GM19397 (cell line): ENCODE measurements at regions not wholly inside any gene's neighbourhood (a gene's known extent, or its start where the extent isn't known, plus 50 kb on each side); places are given as distances from the start of the nearest gene placed in this dataset.

Experiments used
- ATAC-seq: cut with Tn5 transposase; IDR thresholded peaks from one replicate; pipeline ENCODE4 v1.9.1; 2021; ENCODE audit warnings: mild to moderate bottlenecking, moderate library complexity; ENCODE audit not compliant: unreplicated experiment

DNA sequence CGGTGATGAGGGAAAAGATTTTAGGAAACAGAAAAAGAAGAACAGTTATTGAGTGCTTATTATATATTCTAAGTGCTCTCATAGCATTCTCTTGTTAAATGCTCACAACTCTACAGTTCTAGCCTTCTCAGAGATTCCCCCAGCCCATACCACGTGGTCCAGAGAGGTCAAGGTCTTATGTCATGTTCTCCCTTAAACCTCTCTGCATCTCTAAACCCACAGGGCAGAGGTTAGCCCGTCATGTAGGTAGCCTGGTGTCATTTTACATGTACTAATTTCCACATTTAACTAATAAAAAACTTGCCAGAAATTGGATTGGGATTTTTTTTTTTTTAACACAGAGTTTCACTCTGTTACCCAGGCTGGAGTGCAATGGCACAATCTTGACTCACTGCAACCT lies 178.0 kb downstream of the CEMIP2 start:
- ATAC-seq: no peak

DNA sequence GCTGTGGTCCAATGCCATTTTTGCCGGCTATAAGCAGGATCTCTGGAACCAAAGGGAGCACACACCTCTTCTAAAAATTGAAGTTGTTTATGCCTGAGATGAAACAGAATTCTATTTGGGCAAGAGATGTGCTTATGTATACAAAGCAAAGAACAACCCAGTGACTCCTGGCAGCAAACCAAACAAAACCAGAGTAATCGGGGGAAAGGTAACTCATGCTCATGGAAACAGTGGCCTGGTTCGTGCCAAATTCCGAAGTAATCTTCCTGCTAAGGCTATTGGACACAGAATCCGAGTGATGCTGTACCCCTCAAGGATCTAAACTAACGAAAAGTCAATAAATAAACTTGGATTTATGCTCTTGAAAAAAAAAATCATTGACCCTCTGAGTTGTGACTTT lies 178.7 kb downstream of the CEMIP2 start:
- no peak for ATAC-seq

DNA sequence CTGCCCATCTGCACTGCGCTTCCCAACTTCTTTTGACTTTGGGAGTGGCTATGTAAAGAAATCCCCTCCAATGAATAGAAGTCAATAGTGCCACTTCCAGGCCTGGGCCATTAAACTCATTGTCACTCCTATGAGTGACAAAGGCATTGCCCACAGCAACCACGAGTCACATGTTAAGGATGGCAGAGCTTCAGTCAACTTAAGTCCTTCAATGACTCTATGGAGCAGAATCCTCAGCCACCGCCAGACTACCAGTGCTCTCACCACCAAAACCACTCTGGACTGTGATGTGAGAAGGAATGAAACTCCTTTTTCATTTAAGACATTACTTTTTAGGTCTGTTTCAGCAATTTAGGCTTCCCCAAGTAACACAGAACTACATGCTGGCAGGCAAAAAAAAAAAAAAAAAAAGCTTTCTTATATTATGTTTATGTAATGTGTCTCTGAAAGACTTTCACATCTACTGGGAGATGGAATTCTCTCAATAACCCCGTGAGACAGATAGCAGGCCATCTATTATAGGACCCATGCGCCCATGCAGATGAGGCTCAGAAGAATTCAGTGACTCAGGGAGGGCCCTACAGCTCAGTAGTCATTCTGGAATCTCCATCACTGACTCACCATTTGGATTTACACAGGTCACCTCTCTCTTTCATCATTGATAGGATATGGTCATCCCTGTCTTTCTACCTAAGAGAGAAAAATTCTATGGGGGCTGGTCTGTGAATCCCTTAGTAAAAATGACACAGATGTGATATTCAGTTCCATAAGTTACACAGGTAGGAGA lies 180.5 kb downstream of the CEMIP2 start:
- no peak for ATAC-seq

DNA sequence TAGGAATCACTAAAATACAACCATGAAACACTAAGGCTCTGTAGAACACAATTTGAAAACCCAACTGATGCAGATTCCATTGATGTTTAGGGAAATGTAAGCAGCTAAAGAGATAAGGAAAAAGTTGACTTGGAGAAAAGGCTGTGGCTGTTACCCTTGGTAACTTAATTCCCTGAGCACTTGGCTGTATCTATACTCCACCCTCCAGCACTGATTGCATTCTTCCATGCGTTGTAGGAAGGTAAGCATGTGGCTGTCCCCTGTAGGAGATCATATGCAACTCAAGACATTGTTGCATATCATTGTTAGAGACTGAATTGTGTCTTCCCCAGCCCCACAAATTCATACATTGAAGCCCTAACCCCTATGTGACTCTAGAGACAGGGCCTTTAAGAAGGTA lies 184.5 kb downstream of the CEMIP2 start:
- ATAC-seq: no peak

DNA sequence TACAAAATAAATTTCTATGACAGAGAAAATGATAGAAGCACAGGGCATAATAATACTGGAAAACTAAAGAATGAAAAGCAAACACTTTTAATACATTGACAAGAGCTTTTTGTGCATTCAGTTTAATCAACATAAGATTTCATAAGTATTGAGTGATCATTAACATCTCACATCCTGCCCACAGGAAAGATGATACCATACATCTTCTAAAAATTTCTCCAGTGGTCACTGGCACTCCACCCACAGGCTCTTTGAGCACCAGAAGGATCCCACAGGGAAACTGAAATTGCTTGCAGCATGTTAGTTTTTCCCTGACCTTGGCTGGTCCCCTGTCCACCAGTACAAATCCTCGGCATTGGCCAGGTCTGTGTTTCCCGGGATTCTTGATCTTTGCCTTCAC lies 186.0 kb downstream of the CEMIP2 start:
- no peak for ATAC-seq

DNA sequence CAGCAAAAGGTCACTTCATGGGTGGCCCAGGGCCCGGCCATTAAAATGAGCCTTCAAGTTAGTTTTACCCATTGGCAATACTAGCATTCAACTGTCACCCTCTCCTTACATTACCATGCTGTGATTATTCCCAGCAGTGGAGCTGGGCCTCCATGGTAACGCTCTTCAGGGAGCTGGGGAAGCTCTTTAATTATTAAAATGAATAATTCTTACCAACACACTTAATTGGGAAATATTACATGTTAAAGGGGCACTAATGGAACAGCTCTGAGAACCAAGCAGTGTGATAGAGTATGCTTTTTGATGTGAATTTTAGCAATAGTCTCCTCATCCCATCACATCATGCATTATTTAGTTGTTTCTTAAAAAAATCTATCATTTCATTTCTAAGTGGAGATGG lies 187.2 kb downstream of the CEMIP2 start:
- ATAC-seq: no peak

DNA sequence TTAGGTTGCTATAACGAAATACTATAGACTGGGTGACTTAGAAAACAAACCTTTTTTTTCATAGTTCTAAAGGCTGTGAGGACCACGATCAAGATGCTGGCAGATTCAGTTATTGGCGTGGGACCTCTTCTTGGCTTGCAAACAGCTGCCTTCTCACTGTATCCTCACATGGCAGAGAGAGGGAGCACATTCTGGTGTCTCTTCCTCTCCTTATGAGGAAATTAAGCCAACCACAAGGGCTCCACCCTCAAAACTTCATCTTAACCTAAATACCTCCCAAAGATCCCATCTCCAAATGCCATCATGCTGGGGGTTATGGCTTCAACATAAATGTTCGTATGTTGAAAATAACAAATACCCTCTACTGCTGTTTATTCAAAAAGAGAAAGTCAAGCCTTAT lies 197.1 kb downstream of the CEMIP2 start:
- ATAC-seq: no peak

DNA sequence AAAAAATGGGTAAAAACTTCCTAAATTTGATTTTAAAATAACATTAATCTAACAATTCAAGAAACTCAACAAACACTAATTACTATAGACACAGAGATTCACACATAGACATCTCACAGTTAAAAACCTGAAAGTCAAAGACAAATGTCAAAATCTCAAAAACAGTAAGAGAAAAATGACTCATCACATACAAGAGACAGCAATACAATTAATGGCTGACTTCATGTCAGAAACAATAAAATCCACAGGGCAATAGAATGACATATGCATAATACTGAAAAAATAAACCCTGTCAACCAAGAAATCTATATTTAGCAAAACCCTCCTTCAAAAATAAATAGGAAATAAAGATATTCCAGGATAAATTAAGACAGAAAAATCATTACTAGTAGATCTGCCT lies 200.4 kb downstream of the CEMIP2 start:
- no peak for ATAC-seq

DNA sequence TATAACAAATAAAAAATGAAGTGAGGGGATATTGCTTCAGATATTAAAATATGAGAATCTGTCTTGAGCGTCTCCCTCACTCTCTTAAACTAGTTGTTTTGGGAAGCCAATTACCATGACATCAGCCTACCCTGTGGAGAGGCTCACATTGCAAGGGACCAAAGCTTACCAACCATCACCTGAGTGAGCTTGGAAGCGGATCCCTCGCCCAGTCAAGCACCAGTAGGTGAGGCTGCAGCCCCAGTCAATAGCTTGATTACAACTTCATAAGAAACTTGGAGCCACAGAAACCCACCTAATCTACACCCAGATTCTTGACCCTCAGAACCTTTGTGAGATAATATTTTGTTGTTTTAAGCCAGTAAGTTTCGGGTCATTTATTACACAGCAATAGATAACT lies 206.2 kb downstream of the CEMIP2 start:
- ATAC-seq: no peak

DNA sequence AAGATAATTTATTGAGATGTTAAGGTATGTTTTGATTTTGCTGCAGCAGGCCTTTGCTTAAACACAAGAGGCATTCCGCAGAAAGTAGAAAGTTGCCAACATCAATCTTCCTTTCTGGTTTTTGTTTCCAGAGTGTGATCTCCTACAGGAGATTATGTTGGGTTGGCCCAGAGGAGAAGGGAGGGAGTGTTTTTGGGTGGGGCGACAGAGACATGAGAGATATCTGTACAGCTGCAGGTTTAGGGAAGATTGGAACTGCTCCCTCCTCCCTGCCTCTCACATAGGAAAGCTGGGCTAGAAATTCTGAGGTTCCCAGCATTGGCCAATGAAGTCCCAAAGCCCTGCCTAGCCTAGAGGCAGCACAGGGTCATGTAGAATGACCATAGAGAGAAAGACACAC lies 211.0 kb downstream of the CEMIP2 start:
- no peak for ATAC-seq

DNA sequence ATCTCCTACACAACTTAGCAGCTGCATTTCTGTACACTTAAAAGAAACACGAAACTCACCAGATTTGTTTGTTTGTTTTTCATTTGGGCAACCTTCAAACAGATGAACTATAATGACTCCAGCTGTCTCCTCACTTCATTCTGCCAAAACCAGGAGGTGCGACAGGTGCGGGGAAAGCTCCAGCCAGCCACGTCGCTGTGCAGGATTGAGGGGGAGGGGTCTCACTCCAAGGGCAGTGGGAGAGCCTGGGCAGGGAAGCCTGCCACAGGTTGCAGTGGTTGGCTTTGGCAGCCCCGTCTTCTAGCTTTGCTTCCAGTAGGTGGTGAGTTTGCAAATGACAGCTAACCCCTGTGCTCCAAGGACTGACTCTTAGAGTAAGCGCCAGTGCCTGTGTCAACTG lies 215.8 kb downstream of the CEMIP2 start:
- no peak for ATAC-seq

DNA sequence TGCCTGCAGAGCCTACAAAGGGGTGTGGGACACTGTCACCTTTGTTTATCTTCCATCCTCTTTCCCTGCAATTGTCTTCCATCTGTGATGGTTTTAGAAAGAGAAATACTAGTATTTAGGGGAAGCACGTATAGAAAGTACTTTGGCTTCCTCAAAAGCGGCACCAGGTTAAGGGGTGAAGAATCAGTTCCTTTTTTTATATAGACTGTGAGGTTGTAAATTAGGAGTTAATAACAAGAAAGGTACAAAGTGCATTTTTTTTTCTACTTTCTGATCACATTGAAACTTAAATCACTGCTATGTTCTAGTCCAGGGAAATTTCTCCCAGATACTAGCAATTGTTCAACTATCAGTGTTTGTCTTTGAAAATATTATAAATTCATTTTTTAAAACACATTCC lies 219.3 kb downstream of the CEMIP2 start:
- peak; percentile 75 for ATAC-seq

DNA sequence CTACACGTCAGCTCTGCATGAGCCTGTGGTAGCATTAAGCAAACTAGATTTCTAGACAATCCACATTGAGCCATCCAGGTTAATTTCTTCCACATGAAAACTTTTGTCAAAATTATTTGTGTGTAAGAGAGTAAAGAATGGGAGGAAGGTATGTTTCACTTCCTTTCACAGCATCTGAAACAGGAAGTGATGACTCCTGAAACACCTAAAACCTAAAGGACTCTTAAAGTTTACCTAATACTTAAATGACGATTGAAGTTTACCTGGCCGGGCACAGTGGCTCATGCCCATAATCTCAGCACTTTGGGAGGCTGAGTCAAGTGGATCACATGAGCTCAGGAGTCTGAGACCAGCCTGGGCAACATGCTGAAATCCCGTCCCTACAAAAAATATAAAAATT lies 223.8 kb downstream of the CEMIP2 start:
- ATAC-seq: no peak

DNA sequence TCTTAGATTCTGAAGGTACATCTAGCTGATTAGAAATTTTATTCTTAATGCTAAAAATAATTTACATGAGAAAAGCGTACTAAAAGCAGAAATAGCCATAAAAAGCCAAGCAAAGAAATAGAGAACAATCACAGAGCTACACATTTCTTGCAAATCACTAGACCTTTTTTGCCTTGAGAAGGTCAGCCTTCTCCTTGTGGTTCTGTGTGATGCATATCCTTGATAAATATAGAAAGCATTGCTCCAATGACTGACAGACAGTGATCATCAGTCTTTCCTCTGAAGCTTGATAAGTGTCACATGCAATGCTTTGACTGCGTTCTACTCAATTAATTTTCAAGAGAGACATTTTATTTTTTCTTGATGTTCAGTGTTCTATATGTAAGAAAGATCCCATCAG lies 226.9 kb downstream of the CEMIP2 start:
- no peak for ATAC-seq

DNA sequence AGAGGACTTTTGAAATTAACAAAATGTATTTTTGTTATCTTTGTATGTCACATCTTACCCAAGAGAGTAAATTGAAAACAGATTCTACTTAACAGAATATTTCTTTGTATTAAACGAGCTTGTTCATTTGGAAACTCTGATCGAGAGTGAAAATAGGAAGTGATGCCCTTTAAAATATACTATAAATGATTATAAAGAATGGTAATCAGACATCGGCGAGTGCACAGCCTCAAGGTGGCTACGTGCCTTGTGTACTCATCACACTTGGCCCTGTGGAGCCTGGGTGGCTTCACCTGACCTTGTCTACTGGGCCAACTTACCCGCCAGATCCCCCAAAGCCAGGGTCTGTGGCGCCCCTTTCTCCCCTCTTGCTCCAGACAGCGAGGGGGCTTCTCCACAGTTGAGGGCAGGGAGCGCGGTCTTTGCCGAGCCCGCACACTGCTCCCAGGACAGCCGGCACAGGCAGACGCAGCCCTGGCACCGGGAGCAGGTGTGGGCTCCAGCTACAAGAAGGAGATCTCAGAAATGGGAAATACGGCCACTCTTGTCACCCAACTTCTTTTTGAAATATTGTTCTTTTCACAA lies 243.2 kb downstream of the CEMIP2 start:
- no peak for ATAC-seq

DNA sequence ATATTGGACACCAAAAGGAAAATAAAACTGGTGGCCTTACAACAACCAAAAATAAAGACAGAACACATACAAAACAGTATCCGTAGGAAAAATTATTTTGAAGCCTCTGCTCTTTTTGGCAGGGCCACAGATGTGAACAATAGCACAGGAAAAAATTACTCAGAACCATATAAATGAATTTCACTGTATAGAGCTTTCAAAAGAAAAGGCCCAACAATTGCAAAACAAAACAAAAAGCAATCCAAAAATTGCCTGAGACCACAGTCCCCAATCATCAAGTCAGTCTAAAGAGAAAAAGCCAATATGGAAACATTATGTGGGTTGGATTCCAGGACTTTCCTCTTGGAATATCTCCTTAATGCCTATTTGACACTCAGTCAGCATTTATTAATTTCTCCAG lies 243.8 kb downstream of the CEMIP2 start:
- ATAC-seq: no peak

DNA sequence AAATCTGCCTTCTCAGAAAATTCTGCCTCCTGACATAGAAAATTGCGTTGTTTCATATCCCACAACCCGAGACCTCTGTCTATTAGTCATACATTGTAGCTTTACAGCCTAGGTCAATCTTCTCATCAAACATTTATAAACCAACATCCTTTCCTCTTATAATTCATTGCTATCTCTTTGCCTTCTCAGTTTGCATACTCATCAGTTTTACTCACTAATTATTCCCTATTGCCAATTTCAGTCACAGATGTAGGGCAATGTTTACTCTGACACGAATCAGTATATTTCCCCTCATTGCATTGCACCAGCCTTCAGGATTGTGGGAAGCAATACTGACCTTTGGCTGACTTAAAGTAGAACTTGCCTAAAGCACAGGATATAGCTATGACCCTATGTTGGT lies 247.2 kb downstream of the CEMIP2 start:
- ATAC-seq: no peak

DNA sequence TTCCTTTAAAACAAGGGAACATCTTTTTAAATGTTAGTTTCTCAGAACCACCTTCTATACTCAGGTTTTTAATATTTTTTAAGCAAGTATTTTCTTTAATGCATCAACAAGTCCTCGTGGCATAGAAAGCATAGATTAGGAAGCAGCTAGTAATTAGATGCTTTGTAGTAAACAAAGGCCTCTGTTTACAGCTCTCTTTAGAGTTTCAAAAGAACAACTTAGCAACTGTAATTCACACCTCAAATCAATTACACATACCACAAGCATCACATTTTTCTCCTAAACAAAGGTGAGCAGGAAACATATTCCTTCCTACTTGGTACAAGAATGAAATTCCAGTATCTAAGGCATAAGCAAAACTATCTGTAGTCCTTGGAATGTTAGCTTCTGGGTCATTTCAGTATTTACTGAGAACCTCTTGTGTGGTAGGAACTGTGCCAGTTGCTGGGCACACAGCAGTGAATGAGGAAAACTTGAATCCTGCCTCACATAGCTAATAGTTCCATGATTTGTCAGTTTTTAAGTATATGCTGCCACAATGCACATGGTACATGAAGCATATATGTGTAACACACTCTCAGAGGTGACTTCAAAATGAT lies 249.1 kb downstream of the CEMIP2 start:
- ATAC-seq: no peak

DNA sequence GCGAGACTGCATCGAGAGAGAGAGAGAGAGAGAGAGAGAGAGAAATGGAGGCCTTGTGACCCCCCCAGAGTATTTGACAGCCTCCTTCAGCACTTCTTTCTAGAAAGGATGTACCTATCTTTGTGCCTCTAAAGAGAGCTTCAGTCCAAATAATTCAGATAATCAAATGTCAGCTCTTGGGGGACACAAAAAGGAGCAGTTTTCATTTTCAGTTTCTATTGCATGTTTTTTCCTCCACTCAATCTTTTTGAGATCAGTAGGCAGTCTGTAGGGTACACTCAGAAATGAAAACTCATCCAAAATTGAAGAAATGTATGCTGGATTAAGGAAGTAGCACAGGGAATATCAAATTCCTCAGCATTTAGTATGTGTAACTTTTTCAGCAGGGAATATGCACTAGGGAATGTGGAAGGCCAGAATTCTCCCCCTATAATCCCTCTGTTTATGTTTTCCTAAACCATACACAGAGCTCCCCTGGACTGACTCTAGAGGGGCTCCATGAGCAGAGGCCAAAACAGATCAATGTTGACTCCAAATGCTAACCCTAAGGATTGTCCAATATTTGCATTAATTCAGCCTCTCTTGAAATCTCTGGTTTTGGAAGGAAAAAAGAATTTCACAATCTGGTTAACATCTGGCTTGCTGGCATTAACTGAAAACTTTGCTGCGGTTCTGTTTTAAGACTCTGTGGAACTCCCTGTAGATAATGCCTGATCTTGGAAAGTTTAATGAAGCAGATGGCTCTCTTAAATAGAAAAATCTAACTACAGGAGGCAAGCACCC lies 250.1 kb downstream of the CEMIP2 start:
- ATAC-seq: no peak

DNA sequence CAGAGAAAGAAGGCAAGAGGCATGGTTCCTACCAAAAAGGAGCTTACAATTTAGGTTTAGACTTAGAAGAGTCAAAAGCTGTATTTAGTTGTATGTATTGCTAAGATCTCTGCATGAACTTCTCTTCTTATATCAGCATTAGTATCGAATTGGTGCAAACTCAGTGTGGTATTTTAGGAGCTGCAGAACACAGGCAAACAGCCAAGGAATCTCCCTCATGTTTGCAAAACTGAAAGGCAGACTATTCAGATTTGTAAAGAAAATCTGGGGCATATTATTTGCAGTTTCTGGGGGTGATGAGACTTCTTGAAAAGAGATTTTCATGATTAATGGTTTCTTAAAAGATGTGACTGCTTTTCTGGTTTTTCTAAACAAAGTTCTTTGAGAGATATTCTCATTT lies 252.7 kb downstream of the CEMIP2 start:
- ATAC-seq: no peak

DNA sequence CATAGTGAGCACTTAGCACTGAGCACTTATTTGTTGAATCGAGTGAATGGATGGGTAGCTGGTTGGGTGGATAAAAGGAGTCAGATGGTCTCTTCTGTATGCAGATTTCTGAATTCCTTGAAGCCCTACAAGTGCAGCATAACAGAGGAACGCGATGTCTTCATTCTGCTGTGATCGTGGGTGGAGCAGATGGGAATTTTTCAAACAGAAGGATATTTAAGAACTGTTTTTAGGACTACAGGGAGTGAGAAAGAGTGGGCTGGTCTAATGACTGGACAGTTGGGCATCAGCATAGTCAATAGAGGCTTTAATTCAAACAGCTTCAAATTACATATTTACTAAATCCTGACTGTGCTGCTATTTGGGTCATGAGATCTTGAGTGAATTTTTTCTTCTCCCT lies 253.2 kb downstream of the CEMIP2 start:
- ATAC-seq: no peak
